Activated T-cell treated with anti-CD3 and anti-CD28 coated beads for 4 hours (primary cell): ENCODE measurements at regions not wholly inside any gene's neighbourhood (a gene's known extent, or its start where the extent isn't known, plus 50 kb on each side); places are given as distances from the start of the nearest gene placed in this dataset.

Experiments
- DNase-seq: peaks from one replicate; pipeline ENCODE4 v3.0.0-alpha.2; 2020

- DNase-seq = no peak
These were observed 836.7 kb downstream of the CBLN2 start for GRCh38 chr18:71707400-71707799.

DNA sequence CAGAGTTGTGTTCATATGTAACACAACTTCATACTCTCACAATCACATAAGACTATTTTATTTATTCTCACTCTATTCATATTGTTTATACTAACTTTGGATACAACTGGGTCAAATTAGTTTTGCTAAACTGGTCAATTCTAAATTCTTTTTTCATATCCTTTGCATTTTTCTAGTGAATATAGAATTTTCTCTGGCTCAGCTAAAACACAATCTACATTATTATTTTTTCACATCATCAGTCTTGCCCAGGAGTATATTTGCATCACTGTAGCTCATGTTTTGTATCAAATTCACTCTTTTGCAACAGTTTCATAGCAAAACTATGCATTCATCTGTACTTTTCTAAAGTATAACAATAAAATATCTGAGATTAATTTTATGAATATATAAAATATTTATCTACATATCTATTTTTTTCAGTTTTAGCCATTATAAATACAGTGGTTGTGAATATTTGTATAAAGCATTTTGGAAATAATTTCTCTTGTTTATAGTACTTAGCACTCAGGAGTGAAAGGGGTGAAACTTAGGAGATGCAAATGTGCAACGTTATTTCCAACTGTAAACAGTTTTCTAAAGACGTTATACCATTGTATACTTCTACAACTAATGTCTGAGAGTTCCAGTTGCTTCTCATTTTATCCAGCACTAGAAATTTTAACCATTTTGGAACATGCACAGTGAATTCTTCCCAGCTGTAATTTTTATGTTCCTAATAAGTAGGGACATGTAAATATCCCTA, 854.6 kb downstream of the CBLN2 start:
- DNase-seq = no peak

- DNase-seq = no peak
These were observed 861.6 kb downstream of the CBLN2 start for GRCh38 chr18:71682591-71682990.

DNA sequence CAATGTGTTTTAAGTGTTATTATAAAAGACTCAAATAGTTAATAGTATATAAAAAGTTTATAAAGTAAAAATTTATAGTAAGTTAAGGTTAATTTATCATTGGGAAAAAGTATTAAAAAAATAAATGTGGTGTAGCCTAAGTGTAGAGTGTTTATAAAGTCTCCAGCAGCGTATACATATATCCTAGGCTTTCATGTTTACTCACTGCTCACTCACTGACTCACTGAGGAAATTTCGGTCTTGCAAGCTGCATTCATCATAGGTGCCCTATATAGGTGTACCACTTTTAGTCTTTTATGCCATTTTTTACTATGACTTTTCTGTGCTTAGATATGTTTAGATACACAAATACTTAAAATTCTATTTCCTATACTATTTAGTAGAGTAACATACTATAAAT, 866.0 kb downstream of the CBLN2 start:
- no peak for DNase-seq

GRCh38 chr18:71673954-71674353, 870.2 kb downstream of the CBLN2 start:
- DNase-seq = no peak

DNA sequence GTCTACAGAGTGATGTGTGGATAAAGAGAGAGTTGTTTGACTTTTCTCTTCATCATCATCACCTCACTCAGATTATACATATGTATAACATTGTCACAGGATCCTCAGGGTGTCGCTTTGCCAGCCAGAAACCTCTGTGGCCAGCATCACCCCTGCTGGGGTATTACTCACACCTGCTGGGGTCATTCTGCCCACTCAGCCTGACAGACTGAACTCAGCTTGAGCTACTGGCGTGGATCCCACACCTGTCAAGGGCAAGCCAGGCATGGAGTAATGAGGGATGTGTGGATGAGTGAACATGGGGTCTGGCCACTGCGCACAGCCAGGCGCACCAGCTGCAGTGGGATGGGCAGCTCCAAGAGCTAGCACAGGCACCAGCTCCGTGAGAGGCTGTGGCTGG, 870.6 kb downstream of the CBLN2 start:
- no peak for DNase-seq

DNA sequence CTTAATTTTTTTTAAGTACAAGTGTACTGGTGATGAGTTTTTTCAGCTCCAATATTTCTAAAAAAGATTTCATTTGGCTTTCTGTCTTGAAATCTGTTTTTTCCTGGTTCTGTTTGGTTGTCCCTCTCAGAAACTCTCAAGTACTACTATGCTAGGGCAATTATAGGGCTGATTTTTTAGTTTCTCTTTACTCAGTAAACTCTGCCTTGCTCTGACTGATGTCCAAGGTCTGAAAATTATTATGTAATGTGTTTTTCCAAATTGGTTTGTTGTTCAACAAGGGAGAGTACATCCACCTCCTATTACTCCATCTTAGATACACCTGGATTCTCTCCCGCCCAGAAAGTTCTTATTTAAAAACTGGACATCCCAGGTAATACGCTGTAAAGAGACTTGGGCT, 877.7 kb downstream of the CBLN2 start:
- no peak for DNase-seq

DNA sequence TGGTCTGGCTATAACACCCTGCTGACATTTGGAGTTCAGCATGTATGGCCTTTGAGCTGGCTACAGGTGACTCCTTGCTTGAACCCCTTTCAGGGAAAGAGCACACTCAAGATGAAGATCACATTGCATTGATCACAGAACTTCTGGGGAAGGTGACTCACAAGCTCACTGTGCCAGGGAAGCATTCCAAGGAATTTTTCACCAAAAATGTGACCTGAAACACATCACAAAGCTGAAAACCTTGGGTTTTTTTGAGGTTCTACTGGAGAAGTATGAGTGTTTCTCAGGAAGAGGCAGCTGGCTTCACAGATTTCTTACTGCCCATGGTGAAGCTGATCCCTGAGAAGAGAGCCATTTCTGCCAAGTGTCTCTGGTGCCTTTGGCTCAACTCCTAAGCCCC, 879.0 kb downstream of the CBLN2 start:
- no peak for DNase-seq

GRCh38 chr18:71643822-71644221, 900.3 kb downstream of the CBLN2 start:
- no peak for DNase-seq

- no peak for DNase-seq
These were observed 913.4 kb downstream of the CBLN2 start for GRCh38 chr18:71630696-71631095.

GRCh38 chr18:71625556-71626090, 918.5 kb downstream of the CBLN2 start:
- no peak for DNase-seq

GRCh38 chr18:71598374-71598773, 945.8 kb downstream of the CBLN2 start:
- no peak for DNase-seq

- no peak for DNase-seq
These were observed 946.9 kb downstream of the CBLN2 start for GRCh38 chr18:71597219-71597618.

DNA sequence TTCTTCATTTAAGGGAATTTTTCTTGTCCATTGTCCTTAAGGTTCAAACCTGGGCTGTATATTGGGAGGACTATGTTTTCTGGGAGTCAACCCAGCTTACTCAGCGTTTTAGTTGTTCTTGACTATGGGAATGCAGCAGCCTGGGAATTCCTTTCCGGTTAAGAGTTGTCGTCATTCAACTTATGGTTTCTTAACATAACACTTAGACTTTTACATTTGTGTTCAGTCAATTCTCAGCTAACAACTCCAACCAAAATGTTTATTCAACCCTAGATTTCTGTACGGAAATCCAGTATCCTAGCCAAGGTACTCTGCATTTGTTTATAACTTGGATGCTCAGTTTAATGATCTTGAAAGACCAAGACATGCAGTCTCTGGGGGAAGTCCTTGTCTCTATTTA, 960.9 kb downstream of the CBLN2 start:
- DNase-seq = no peak

GRCh38 chr18:71554686-71555085, 989.5 kb downstream of the CBLN2 start:
- DNase-seq = no peak

GRCh38 chr18:71541643-71542042, 1002.5 kb downstream of the CBLN2 start:
- no peak for DNase-seq

DNA sequence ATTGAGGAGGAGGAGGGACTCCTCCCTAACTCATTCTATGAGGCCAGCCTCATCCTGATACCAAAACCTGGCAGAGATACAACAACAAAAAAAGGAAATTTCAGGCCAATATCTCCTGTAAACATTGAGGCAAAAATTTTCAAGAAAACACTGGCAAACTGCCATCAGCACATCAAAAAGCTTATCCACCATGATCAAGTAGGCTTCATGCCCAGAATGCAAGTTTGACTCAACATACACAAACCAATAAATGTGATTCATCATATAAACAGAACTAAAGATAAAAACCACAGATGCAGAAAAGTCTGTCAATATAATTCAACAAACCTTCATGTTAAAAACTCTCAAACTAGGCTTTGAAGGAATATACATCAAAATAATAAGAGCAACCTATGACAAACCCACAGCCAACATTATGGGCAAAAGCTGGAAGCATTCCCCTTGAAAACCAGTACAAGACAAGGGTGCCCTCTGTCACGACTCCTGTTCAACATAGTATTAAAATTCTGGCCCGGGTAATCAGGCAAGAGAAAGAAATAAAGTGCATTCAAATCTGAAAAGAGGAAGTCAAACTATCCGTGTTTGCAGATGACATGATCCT, 1014.3 kb downstream of the CBLN2 start:
- DNase-seq = no peak

DNA sequence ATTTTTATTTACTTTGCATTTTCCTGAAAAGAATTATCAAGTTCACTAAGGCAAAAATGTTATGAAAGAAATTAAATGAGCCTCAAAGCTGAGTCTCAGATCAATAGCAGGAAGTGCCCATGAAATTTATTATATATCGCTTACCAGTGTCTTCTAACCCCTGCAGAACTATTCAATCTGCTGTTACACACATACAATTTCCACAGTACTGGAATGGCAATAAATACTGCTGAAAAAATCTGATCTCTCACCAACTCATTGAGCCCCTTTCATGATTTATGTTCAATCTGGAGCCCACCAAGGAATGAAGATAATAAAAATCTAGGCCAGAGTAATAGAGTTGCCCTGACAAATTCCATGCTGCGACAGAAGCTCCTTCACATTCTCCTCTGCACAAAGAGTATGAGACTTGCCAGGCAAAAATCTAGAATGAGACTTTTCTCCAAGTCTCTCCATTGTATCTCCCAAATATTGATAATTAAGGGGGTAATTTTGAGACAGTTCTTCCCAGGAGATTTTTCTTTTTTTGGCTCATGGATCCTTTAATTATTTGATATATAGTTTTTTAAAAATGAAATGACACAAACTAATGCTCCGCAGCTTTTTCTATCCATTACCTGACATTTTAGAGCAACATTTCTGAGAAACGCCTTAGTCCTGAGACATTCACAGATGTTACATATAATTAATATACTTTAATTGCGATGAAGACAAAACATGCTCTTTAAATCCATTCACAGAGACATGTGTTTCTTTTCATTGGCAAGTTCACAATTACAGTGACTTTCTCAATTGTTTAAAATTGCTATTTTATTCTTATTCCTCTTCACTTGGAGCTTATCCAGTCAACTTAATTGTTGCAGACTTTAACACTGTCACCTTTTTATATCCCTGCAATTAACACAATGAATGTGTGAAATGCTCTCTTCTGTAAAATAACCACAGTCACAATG, 1020.4 kb downstream of the CBLN2 start:
- DNase-seq = no peak

DNA sequence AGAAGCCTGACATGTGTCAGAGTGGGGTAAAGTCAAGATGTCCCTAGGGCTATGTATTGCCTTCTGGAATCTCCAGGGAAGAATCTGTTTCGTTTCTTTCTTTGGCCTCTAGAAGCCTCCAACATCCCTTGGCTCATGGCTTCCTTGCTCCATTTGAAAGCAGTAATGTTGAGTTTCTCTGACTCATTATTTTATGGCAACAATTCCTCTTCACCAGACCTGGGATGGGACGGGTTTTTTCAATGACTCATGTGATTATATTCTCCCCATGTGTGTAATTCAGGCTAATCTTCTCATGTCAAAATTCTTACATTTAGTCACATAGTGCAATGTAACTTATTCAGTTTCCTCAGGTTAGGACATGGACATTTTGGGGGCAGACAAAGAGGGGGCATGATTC, 1038.6 kb downstream of the CBLN2 start:
- no peak for DNase-seq

- no peak for DNase-seq
These were observed 1040.9 kb downstream of the CBLN2 start for GRCh38 chr18:71503222-71503621.

GRCh38 chr18:71485611-71486010, 1058.5 kb downstream of the CBLN2 start:
- no peak for DNase-seq

GRCh38 chr18:71471963-71472725, 1072.0 kb downstream of the CBLN2 start:
- DNase-seq = no peak

- DNase-seq = no peak
These were observed 1087.9 kb downstream of the CBLN2 start for GRCh38 chr18:71456206-71456605.
